Effector memory CD8-positive, alpha-beta T cell (primary cell): ENCODE measurements at regions not wholly inside any gene's neighbourhood (a gene's known extent, or its start where the extent isn't known, plus 50 kb on each side); places are given as distances from the start of the nearest gene placed in this dataset.

Experiments used
- ATAC-seq: fragments of 150-1000 bp; cut with Tn5 transposase; replicated peaks from 2 replicates; pipeline ENCODE4 v1.10.0; 2021; ENCODE audit warnings: mild to moderate bottlenecking, moderate library complexity
- DNase-seq, 3 experiments: peaks; one replicate each; pipeline ENCODE4 v3.0.0; 2021
- H3K27ac Mint-ChIP-seq, 2 donors: one replicate each; pipeline ENCODE4 v1.8.0; 2022; ENCODE audit warnings: mild to moderate bottlenecking in 2 of 2, mixed read lengths in 2 of 2, moderate library complexity in 2 of 2
- H3K27me3 Mint-ChIP-seq, 2 donors: one replicate each; pipeline ENCODE4 v1.8.0; 2022; ENCODE audit warnings: mixed read lengths in 2 of 2
- H3K36me3 Mint-ChIP-seq: one replicate; pipeline ENCODE4 v1.8.0; 2022; ENCODE audit warnings: mild to moderate bottlenecking, moderate library complexity, mixed read lengths; ENCODE audit not compliant: insufficient read depth
- H3K4me1 Mint-ChIP-seq, 2 donors: one replicate each; pipeline ENCODE4 v1.8.0; 2022; ENCODE audit warnings: low read depth in 2 of 2, mixed read lengths in 2 of 2
- H3K4me3 Mint-ChIP-seq, 2 donors: one replicate each; pipeline ENCODE4 v1.8.0; 2022; ENCODE audit warnings: mild to moderate bottlenecking in 2 of 2, mixed read lengths in 2 of 2, moderate library complexity in 2 of 2
- H3K9me3 Mint-ChIP-seq, 2 donors: one replicate each; pipeline ENCODE4 v1.8.0; 2022; ENCODE audit warnings: mixed read lengths in 2 of 2

- no peaks in the 10 kb centered on the region for H3K27me3 Mint-ChIP-seq
- no peaks in the 10 kb centered on the region for H3K9me3 Mint-ChIP-seq
- DNase-seq, result no peak
- no peaks in the 10 kb centered on the region for H3K4me1 Mint-ChIP-seq
- H3K4me3 Mint-ChIP-seq, result no peak overlapping the region
- H3K27ac Mint-ChIP-seq, result no peak overlapping the region
- no peak for ATAC-seq
- H3K36me3 Mint-ChIP-seq, result no peaks in the 10 kb centered on the region
Measured at GRCh38 chr4:34766935-34767334, 1477.4 kb downstream of the ARAP2 start.

- Mint-ChIP-seq H3K36me3 (no peaks in the 10 kb centered on the region), H3K4me1 (no peaks in the 10 kb centered on the region), H3K27ac (no peak overlapping the region), H3K4me3 (no peak overlapping the region), H3K9me3 (no peaks in the 10 kb centered on the region), H3K27me3 (no peaks in the 10 kb centered on the region)
- DNase-seq (no peak), ATAC-seq (no peak)
Measured at GRCh38 chr4:34767407-34767806, 1476.9 kb downstream of the ARAP2 start.

- no peak overlapping the region for H3K4me3 Mint-ChIP-seq
- no peaks in the 10 kb centered on the region for H3K27me3 Mint-ChIP-seq
- ATAC-seq (no peak), DNase-seq (no peak)
- no peak overlapping the region for H3K27ac Mint-ChIP-seq
- peaks cover 3 to 8% of the 10 kb centered on the region in 2 donors for H3K9me3 Mint-ChIP-seq
- H3K36me3 Mint-ChIP-seq, result no peaks in the 10 kb centered on the region
- no peaks in the 10 kb centered on the region for H3K4me1 Mint-ChIP-seq
Measured at GRCh38 chr4:34771632-34772031, 1472.7 kb downstream of the ARAP2 start.

GRCh38 chr4:34790131-34790530, 1454.2 kb downstream of the ARAP2 start:
- H3K27ac Mint-ChIP-seq, result no peak overlapping the region
- no peak overlapping the region for H3K4me3 Mint-ChIP-seq
- no peaks in the 10 kb centered on the region for H3K27me3 Mint-ChIP-seq
- ATAC-seq (no peak), DNase-seq (no peak)
- no peaks in the 10 kb centered on the region for H3K36me3 Mint-ChIP-seq
- H3K4me1 Mint-ChIP-seq, result no peaks in the 10 kb centered on the region
- no peaks in the 10 kb centered on the region for H3K9me3 Mint-ChIP-seq

GRCh38 chr4:34791209-34791608, 1453.1 kb downstream of the ARAP2 start:
- Mint-ChIP-seq H3K36me3 (no peaks in the 10 kb centered on the region), H3K4me3 (no peak overlapping the region), H3K4me1 (no peaks in the 10 kb centered on the region), H3K27ac (no peak overlapping the region), H3K27me3 (no peaks in the 10 kb centered on the region), H3K9me3 (peaks cover 0 to 2% of the 10 kb centered on the region in 2 donors)
- no peak for DNase-seq
- no peak for ATAC-seq

- no peaks in the 10 kb centered on the region for H3K27me3 Mint-ChIP-seq
- H3K4me3 Mint-ChIP-seq, result no peak overlapping the region
- DNase-seq (no peak), ATAC-seq (no peak)
- peaks cover 12 to 23% of the 10 kb centered on the region in 2 donors for H3K9me3 Mint-ChIP-seq
- no peak overlapping the region for H3K27ac Mint-ChIP-seq
- no peaks in the 10 kb centered on the region for H3K4me1 Mint-ChIP-seq
- H3K36me3 Mint-ChIP-seq, result no peaks in the 10 kb centered on the region
Measured at GRCh38 chr4:34800953-34801352, 1443.4 kb downstream of the ARAP2 start.

- Mint-ChIP-seq H3K27ac (no peak overlapping the region), H3K4me1 (no peaks in the 10 kb centered on the region), H3K36me3 (no peaks in the 10 kb centered on the region), H3K9me3 (peaks cover 10 to 21% of the 10 kb centered on the region in 2 donors), H3K27me3 (no peaks in the 10 kb centered on the region), H3K4me3 (no peak overlapping the region)
- ATAC-seq (no peak), DNase-seq (no peak)
Measured at GRCh38 chr4:34814266-34814665, 1430.0 kb downstream of the ARAP2 start.

- no peak overlapping the region for H3K27ac Mint-ChIP-seq
- H3K36me3 Mint-ChIP-seq, result no peaks in the 10 kb centered on the region
- peaks cover 3 to 19% of the 10 kb centered on the region in 2 donors for H3K9me3 Mint-ChIP-seq
- ATAC-seq, result no peak
- DNase-seq, result no peak
- H3K4me1 Mint-ChIP-seq, result no peaks in the 10 kb centered on the region
- H3K27me3 Mint-ChIP-seq, result no peaks in the 10 kb centered on the region
- no peak overlapping the region for H3K4me3 Mint-ChIP-seq
Measured at GRCh38 chr4:34824515-34824914, 1419.8 kb downstream of the ARAP2 start.

GRCh38 chr4:34826660-34827059, 1417.7 kb downstream of the ARAP2 start:
- H3K36me3 Mint-ChIP-seq, result no peaks in the 10 kb centered on the region
- DNase-seq (no peak), ATAC-seq (no peak)
- no peaks in the 10 kb centered on the region for H3K4me1 Mint-ChIP-seq
- H3K9me3 Mint-ChIP-seq, result peaks cover 3 to 17% of the 10 kb centered on the region in 2 donors
- H3K4me3 Mint-ChIP-seq, result no peak overlapping the region
- no peaks in the 10 kb centered on the region for H3K27me3 Mint-ChIP-seq
- H3K27ac Mint-ChIP-seq, result no peak overlapping the region

- no peaks in the 10 kb centered on the region for H3K36me3 Mint-ChIP-seq
- H3K9me3 Mint-ChIP-seq, result peaks cover 0 to 4% of the 10 kb centered on the region in 2 donors
- no peaks in the 10 kb centered on the region for H3K4me1 Mint-ChIP-seq
- ATAC-seq, result no peak
- DNase-seq, result no peak
- no peak overlapping the region for H3K4me3 Mint-ChIP-seq
- no peak overlapping the region for H3K27ac Mint-ChIP-seq
- no peaks in the 10 kb centered on the region for H3K27me3 Mint-ChIP-seq
Measured at GRCh38 chr4:34845926-34846325, 1398.4 kb downstream of the ARAP2 start.

GRCh38 chr4:34850421-34850820, 1393.9 kb downstream of the ARAP2 start:
- H3K36me3 Mint-ChIP-seq, result no peaks in the 10 kb centered on the region
- H3K27me3 Mint-ChIP-seq, result no peaks in the 10 kb centered on the region
- H3K9me3 Mint-ChIP-seq, result peaks cover 0 to 18% of the 10 kb centered on the region in 2 donors
- no peaks in the 10 kb centered on the region for H3K4me1 Mint-ChIP-seq
- ATAC-seq, result no peak
- no peak for DNase-seq
- no peak overlapping the region for H3K4me3 Mint-ChIP-seq
- no peak overlapping the region for H3K27ac Mint-ChIP-seq

- no peaks in the 10 kb centered on the region for H3K27me3 Mint-ChIP-seq
- no peaks in the 10 kb centered on the region for H3K4me1 Mint-ChIP-seq
Measured at GRCh38 chr4:34850968-34851367, 1393.3 kb downstream of the ARAP2 start.

GRCh38 chr4:34851411-34851810, 1392.9 kb downstream of the ARAP2 start:
- Mint-ChIP-seq H3K27me3 (no peaks in the 10 kb centered on the region), H3K9me3 (peaks cover 0 to 18% of the 10 kb centered on the region in 2 donors), H3K36me3 (no peaks in the 10 kb centered on the region), H3K4me1 (no peaks in the 10 kb centered on the region), H3K4me3 (no peak overlapping the region), H3K27ac (no peak overlapping the region)
- no peak for DNase-seq
- no peak for ATAC-seq

More at GRCh38 chr4:34850968-34851367, 1393.3 kb downstream of the ARAP2 start:
- Mint-ChIP-seq H3K27ac (no peak overlapping the region), H3K4me3 (no peak overlapping the region), H3K9me3 (peaks cover 0 to 18% of the 10 kb centered on the region in 2 donors), H3K36me3 (no peaks in the 10 kb centered on the region)
- DNase-seq, result no peak
- no peak for ATAC-seq

GRCh38 chr4:34854451-34854850, 1389.9 kb downstream of the ARAP2 start:
- no peak for DNase-seq
- H3K27ac Mint-ChIP-seq, result no peak overlapping the region

GRCh38 chr4:34861666-34862065, 1382.6 kb downstream of the ARAP2 start:
- Mint-ChIP-seq H3K9me3 (peaks cover 2 to 7% of the 10 kb centered on the region in 2 donors), H3K36me3 (no peaks in the 10 kb centered on the region), H3K4me1 (no peaks in the 10 kb centered on the region), H3K27ac (no peak overlapping the region), H3K27me3 (no peaks in the 10 kb centered on the region), H3K4me3 (no peak overlapping the region)
- DNase-seq, result no peak
- no peak for ATAC-seq

More at GRCh38 chr4:34854451-34854850, 1389.9 kb downstream of the ARAP2 start:
- Mint-ChIP-seq H3K9me3 (peaks cover 0 to 18% of the 10 kb centered on the region in 2 donors), H3K4me1 (no peaks in the 10 kb centered on the region), H3K36me3 (no peaks in the 10 kb centered on the region), H3K4me3 (no peak overlapping the region), H3K27me3 (no peaks in the 10 kb centered on the region)
- no peak for ATAC-seq
